NCI-H524 treated with DMSO at 0.1 percent for 48 hours (cell line): ENCODE measurements at regions not wholly inside any gene's neighbourhood (a gene's known extent, or its start where the extent isn't known, plus 50 kb on each side); places are given as distances from the start of the nearest gene placed in this dataset.
A peak's percentile ranks its signal among the peaks of the same experiment; 100 is the strongest.

Experiments
- DNase-seq: peaks from one replicate; lab custom pipeline; 2025; lab: John Stamatoyannopoulos, UW

GRCh38 chr13:109440320-109440719, 346.1 kb downstream of the IRS2 start:
- no peak for DNase-seq

- no peak for DNase-seq
Measured at GRCh38 chr13:109439813-109440212, 346.6 kb downstream of the IRS2 start.

GRCh38 chr13:109436841-109437240, 349.5 kb downstream of the IRS2 start:
- no peak for DNase-seq

- DNase-seq = no peak
Measured at GRCh38 chr13:109436055-109436622, 350.2 kb downstream of the IRS2 start.

GRCh38 chr13:109431217-109431616, 355.2 kb downstream of the IRS2 start:
- DNase-seq = no peak

- DNase-seq = no peak
Measured at GRCh38 chr13:109428146-109428545, 358.2 kb downstream of the IRS2 start.

- DNase-seq = no peak
Measured at GRCh38 chr13:109427695-109428094, 358.7 kb downstream of the IRS2 start.

GRCh38 chr13:109427148-109427547, 359.2 kb downstream of the IRS2 start:
- DNase-seq = no peak

- DNase-seq = no peak
Measured at GRCh38 chr13:109426690-109426990, 359.7 kb downstream of the IRS2 start.

GRCh38 chr13:109425821-109426689, 360.3 kb downstream of the IRS2 start:
- no peak for DNase-seq

- no peak for DNase-seq
Measured at GRCh38 chr13:109422161-109422560, 364.2 kb downstream of the IRS2 start.

GRCh38 chr13:109419896-109420295, 366.5 kb downstream of the IRS2 start:
- no peak for DNase-seq

- DNase-seq = no peak
Measured at GRCh38 chr13:109418111-109418510, 368.3 kb downstream of the IRS2 start.

GRCh38 chr13:109416001-109416400, 370.4 kb downstream of the IRS2 start:
- DNase-seq = no peak

- no peak for DNase-seq
Measured at GRCh38 chr13:109415057-109415456, 371.3 kb downstream of the IRS2 start.

GRCh38 chr13:109412283-109412901, 374.0 kb downstream of the IRS2 start:
- peak; percentile 33 for DNase-seq

GRCh38 chr13:109410868-109411267, 375.5 kb downstream of the IRS2 start:
- no peak for DNase-seq

- DNase-seq = no peak
Measured at GRCh38 chr13:109408591-109409382, 377.6 kb downstream of the IRS2 start.

- no peak for DNase-seq
Measured at GRCh38 chr13:109406376-109406992, 379.9 kb downstream of the IRS2 start.

GRCh38 chr13:109403012-109403421, 383.4 kb downstream of the IRS2 start:
- DNase-seq = no peak

GRCh38 chr13:109401891-109402290, 384.5 kb downstream of the IRS2 start:
- no peak for DNase-seq

GRCh38 chr13:109401307-109401706, 385.1 kb downstream of the IRS2 start:
- DNase-seq = no peak
